ENCODE measurements at regions not wholly inside any gene's neighbourhood (a gene's known extent, or its start where the extent isn't known, plus 50 kb on each side); places are given as distances from the start of the nearest gene placed in this dataset.

GRCh38 chr1:80891871-80892270, 908.9 kb upstream of the ADGRL2 start:
- H3K9me3 ChIP-seq (ENCODE audit: control insufficient read depth in 3 of 3, low read length in 3 of 3) = no peaks in the 10 kb centered on the region
- H3K27me3 ChIP-seq (ENCODE audit: control insufficient read depth in 3 of 3, insufficient read depth in 3 of 3, low read length in 3 of 3) = no peaks in the 10 kb centered on the region
- no peak overlapping the region for H3K4me3 ChIP-seq (ENCODE audit: low read length in 3 of 3)

GRCh38 chr1:80882553-80882952, 918.2 kb upstream of the ADGRL2 start:
- Histone ChIP-seq H3K4me3 (ENCODE audit: low read length in 3 of 3) (no peak overlapping the region), H3K27ac (ENCODE audit: low read depth, low read length) (no peak overlapping the region), H3K36me3 (ENCODE audit: control insufficient read depth in 3 of 3, insufficient read depth in 3 of 3, low read length in 3 of 3) (no peaks in the 10 kb centered on the region), H3K4me1 (ENCODE audit: control insufficient read depth in 3 of 3, insufficient read depth in 3 of 3, low read length in 3 of 3) (no peaks in the 10 kb centered on the region), H3K9me3 (ENCODE audit: control insufficient read depth in 3 of 3, low read length in 3 of 3) (no peaks in the 10 kb centered on the region), H3K9ac (ENCODE audit: low read depth in 1 of 3, low read length in 3 of 3) (no peak overlapping the region), H3K27me3 (ENCODE audit: control insufficient read depth in 3 of 3, insufficient read depth in 3 of 3, low read length in 3 of 3) (no peaks in the 10 kb centered on the region)

More at GRCh38 chr1:80891871-80892270, 908.9 kb upstream of the ADGRL2 start:
- Histone ChIP-seq H3K4me1 (ENCODE audit: control insufficient read depth in 3 of 3, insufficient read depth in 3 of 3, low read length in 3 of 3) (no peaks in the 10 kb centered on the region), H3K9ac (ENCODE audit: low read depth in 1 of 3, low read length in 3 of 3) (no peak overlapping the region), H3K27ac (ENCODE audit: low read depth, low read length) (no peak overlapping the region), H3K36me3 (ENCODE audit: control insufficient read depth in 3 of 3, insufficient read depth in 3 of 3, low read length in 3 of 3) (no peaks in the 10 kb centered on the region)

GRCh38 chr1:80878343-80878742, 922.4 kb upstream of the ADGRL2 start:
- no peaks in the 10 kb centered on the region for H3K9me3 ChIP-seq (ENCODE audit: control insufficient read depth in 3 of 3, low read length in 3 of 3)
- H3K27ac ChIP-seq (ENCODE audit: low read depth, low read length) = no peak overlapping the region
- no peaks in the 10 kb centered on the region for H3K36me3 ChIP-seq (ENCODE audit: control insufficient read depth in 3 of 3, insufficient read depth in 3 of 3, low read length in 3 of 3)
- H3K9ac ChIP-seq (ENCODE audit: low read depth in 1 of 3, low read length in 3 of 3) = no peak overlapping the region
- H3K4me3 ChIP-seq (ENCODE audit: low read length in 3 of 3) = no peak overlapping the region
- no peaks in the 10 kb centered on the region for H3K4me1 ChIP-seq (ENCODE audit: control insufficient read depth in 3 of 3, insufficient read depth in 3 of 3, low read length in 3 of 3)
- H3K27me3 ChIP-seq (ENCODE audit: control insufficient read depth in 3 of 3, insufficient read depth in 3 of 3, low read length in 3 of 3) = no peaks in the 10 kb centered on the region

GRCh38 chr1:80876035-80876434, 924.7 kb upstream of the ADGRL2 start:
- no peak overlapping the region for H3K9ac ChIP-seq (ENCODE audit: low read depth in 1 of 3, low read length in 3 of 3)
- no peak overlapping the region for H3K4me3 ChIP-seq (ENCODE audit: low read length in 3 of 3)
- H3K27me3 ChIP-seq (ENCODE audit: control insufficient read depth in 3 of 3, insufficient read depth in 3 of 3, low read length in 3 of 3) = no peaks in the 10 kb centered on the region
- no peaks in the 10 kb centered on the region for H3K9me3 ChIP-seq (ENCODE audit: control insufficient read depth in 3 of 3, low read length in 3 of 3)
- H3K27ac ChIP-seq (ENCODE audit: low read depth, low read length) = no peak overlapping the region
- no peaks in the 10 kb centered on the region for H3K4me1 ChIP-seq (ENCODE audit: control insufficient read depth in 3 of 3, insufficient read depth in 3 of 3, low read length in 3 of 3)
- H3K36me3 ChIP-seq (ENCODE audit: control insufficient read depth in 3 of 3, insufficient read depth in 3 of 3, low read length in 3 of 3) = no peaks in the 10 kb centered on the region

- Histone ChIP-seq H3K27me3 (ENCODE audit: control insufficient read depth in 3 of 3, insufficient read depth in 3 of 3, low read length in 3 of 3) (no peaks in the 10 kb centered on the region), H3K4me1 (ENCODE audit: control insufficient read depth in 3 of 3, insufficient read depth in 3 of 3, low read length in 3 of 3) (no peaks in the 10 kb centered on the region), H3K36me3 (ENCODE audit: control insufficient read depth in 3 of 3, insufficient read depth in 3 of 3, low read length in 3 of 3) (no peaks in the 10 kb centered on the region), H3K9ac (ENCODE audit: low read depth in 1 of 3, low read length in 3 of 3) (no peak overlapping the region), H3K9me3 (ENCODE audit: control insufficient read depth in 3 of 3, low read length in 3 of 3) (no peaks in the 10 kb centered on the region), H3K4me3 (ENCODE audit: low read length in 3 of 3) (no peak overlapping the region), H3K27ac (ENCODE audit: low read depth, low read length) (no peak overlapping the region)
Measured at GRCh38 chr1:80869299-80869698, 931.4 kb upstream of the ADGRL2 start.

GRCh38 chr1:80847904-80848303, 952.8 kb upstream of the ADGRL2 start:
- H3K9ac ChIP-seq (ENCODE audit: low read depth in 1 of 3, low read length in 3 of 3) = no peak overlapping the region
- no peaks in the 10 kb centered on the region for H3K27me3 ChIP-seq (ENCODE audit: control insufficient read depth in 3 of 3, insufficient read depth in 3 of 3, low read length in 3 of 3)
- H3K27ac ChIP-seq (ENCODE audit: low read depth, low read length) = no peak overlapping the region

GRCh38 chr1:80846966-80847365, 953.8 kb upstream of the ADGRL2 start:
- Histone ChIP-seq H3K4me3 (ENCODE audit: low read length in 3 of 3) (no peak overlapping the region), H3K9ac (ENCODE audit: low read depth in 1 of 3, low read length in 3 of 3) (no peak overlapping the region), H3K27me3 (ENCODE audit: control insufficient read depth in 3 of 3, insufficient read depth in 3 of 3, low read length in 3 of 3) (no peaks in the 10 kb centered on the region), H3K27ac (ENCODE audit: low read depth, low read length) (no peak overlapping the region), H3K4me1 (ENCODE audit: control insufficient read depth in 3 of 3, insufficient read depth in 3 of 3, low read length in 3 of 3) (no peaks in the 10 kb centered on the region), H3K9me3 (ENCODE audit: control insufficient read depth in 3 of 3, low read length in 3 of 3) (no peaks in the 10 kb centered on the region), H3K36me3 (ENCODE audit: control insufficient read depth in 3 of 3, insufficient read depth in 3 of 3, low read length in 3 of 3) (no peaks in the 10 kb centered on the region)

More at GRCh38 chr1:80847904-80848303, 952.8 kb upstream of the ADGRL2 start:
- Histone ChIP-seq H3K36me3 (ENCODE audit: control insufficient read depth in 3 of 3, insufficient read depth in 3 of 3, low read length in 3 of 3) (no peaks in the 10 kb centered on the region), H3K4me3 (ENCODE audit: low read length in 3 of 3) (no peak overlapping the region), H3K9me3 (ENCODE audit: control insufficient read depth in 3 of 3, low read length in 3 of 3) (no peaks in the 10 kb centered on the region), H3K4me1 (ENCODE audit: control insufficient read depth in 3 of 3, insufficient read depth in 3 of 3, low read length in 3 of 3) (no peaks in the 10 kb centered on the region)

- Histone ChIP-seq H3K36me3 (ENCODE audit: control insufficient read depth in 3 of 3, insufficient read depth in 3 of 3, low read length in 3 of 3) (no peaks in the 10 kb centered on the region), H3K9ac (ENCODE audit: low read depth in 1 of 3, low read length in 3 of 3) (no peak overlapping the region), H3K27ac (ENCODE audit: low read depth, low read length) (no peak overlapping the region), H3K27me3 (ENCODE audit: control insufficient read depth in 3 of 3, insufficient read depth in 3 of 3, low read length in 3 of 3) (no peaks in the 10 kb centered on the region), H3K4me1 (ENCODE audit: control insufficient read depth in 3 of 3, insufficient read depth in 3 of 3, low read length in 3 of 3) (no peaks in the 10 kb centered on the region), H3K9me3 (ENCODE audit: control insufficient read depth in 3 of 3, low read length in 3 of 3) (no peaks in the 10 kb centered on the region), H3K4me3 (ENCODE audit: low read length in 3 of 3) (no peak overlapping the region)
Measured at GRCh38 chr1:80842796-80843195, 957.9 kb upstream of the ADGRL2 start.

- Histone ChIP-seq H3K4me1 (ENCODE audit: control insufficient read depth in 3 of 3, insufficient read depth in 3 of 3, low read length in 3 of 3) (no peaks in the 10 kb centered on the region), H3K27me3 (ENCODE audit: control insufficient read depth in 3 of 3, insufficient read depth in 3 of 3, low read length in 3 of 3) (no peaks in the 10 kb centered on the region), H3K4me3 (ENCODE audit: low read length in 3 of 3) (no peak overlapping the region), H3K9ac (ENCODE audit: low read depth in 1 of 3, low read length in 3 of 3) (no peak overlapping the region), H3K27ac (ENCODE audit: low read depth, low read length) (no peak overlapping the region), H3K9me3 (ENCODE audit: control insufficient read depth in 3 of 3, low read length in 3 of 3) (no peaks in the 10 kb centered on the region), H3K36me3 (ENCODE audit: control insufficient read depth in 3 of 3, insufficient read depth in 3 of 3, low read length in 3 of 3) (no peaks in the 10 kb centered on the region)
Measured at GRCh38 chr1:80841261-80841660, 959.5 kb upstream of the ADGRL2 start.

- H3K4me3 ChIP-seq (ENCODE audit: low read length in 3 of 3) = no peak overlapping the region
- H3K27ac ChIP-seq (ENCODE audit: low read depth, low read length) = no peak overlapping the region
- H3K36me3 ChIP-seq (ENCODE audit: control insufficient read depth in 3 of 3, insufficient read depth in 3 of 3, low read length in 3 of 3) = no peaks in the 10 kb centered on the region
- H3K9ac ChIP-seq (ENCODE audit: low read depth in 1 of 3, low read length in 3 of 3) = no peak overlapping the region
- no peaks in the 10 kb centered on the region for H3K4me1 ChIP-seq (ENCODE audit: control insufficient read depth in 3 of 3, insufficient read depth in 3 of 3, low read length in 3 of 3)
- no peaks in the 10 kb centered on the region for H3K9me3 ChIP-seq (ENCODE audit: control insufficient read depth in 3 of 3, low read length in 3 of 3)
- no peaks in the 10 kb centered on the region for H3K27me3 ChIP-seq (ENCODE audit: control insufficient read depth in 3 of 3, insufficient read depth in 3 of 3, low read length in 3 of 3)
Measured at GRCh38 chr1:80837066-80837465, 963.7 kb upstream of the ADGRL2 start.

GRCh38 chr1:80836505-80836904, 964.2 kb upstream of the ADGRL2 start:
- Histone ChIP-seq H3K27ac (ENCODE audit: low read depth, low read length) (no peak overlapping the region), H3K36me3 (ENCODE audit: control insufficient read depth in 3 of 3, insufficient read depth in 3 of 3, low read length in 3 of 3) (no peaks in the 10 kb centered on the region), H3K9me3 (ENCODE audit: control insufficient read depth in 3 of 3, low read length in 3 of 3) (no peaks in the 10 kb centered on the region), H3K9ac (ENCODE audit: low read depth in 1 of 3, low read length in 3 of 3) (no peak overlapping the region), H3K27me3 (ENCODE audit: control insufficient read depth in 3 of 3, insufficient read depth in 3 of 3, low read length in 3 of 3) (no peaks in the 10 kb centered on the region), H3K4me1 (ENCODE audit: control insufficient read depth in 3 of 3, insufficient read depth in 3 of 3, low read length in 3 of 3) (no peaks in the 10 kb centered on the region), H3K4me3 (ENCODE audit: low read length in 3 of 3) (no peak overlapping the region)
